AG04449 (cell line): ENCODE measurements at regions not wholly inside any gene's neighbourhood (a gene's known extent, or its start where the extent isn't known, plus 50 kb on each side); places are given as distances from the start of the nearest gene placed in this dataset.
"Not testable (repeated sequence)": the region's sequence is repeated elsewhere in the genome, so short reads cannot be mapped to it uniquely, and the experiment has no call there.

Experiments
- CTCF ChIA-PET: fragments of 350-600 bp; formaldehyde crosslinking; extraction: SDS; loops from one replicate; lab custom pipeline; 2021; ENCODE audit warnings: antibody characterized with exemption; lab: Yijun Ruan, JAX
- POLR2A ChIA-PET: fragments of 400-600, 350-600 bp; formaldehyde crosslinking; extraction: SDS; loops from one replicate; lab custom pipeline; 2020; ENCODE audit warnings: antibody characterized with exemption, inconsistent platforms; lab: Yijun Ruan, JAX
- DNase-seq: peaks from one replicate; pipeline ENCODE4 v3.0.0-alpha.2; 2010; ENCODE audit warnings: low read depth, low spot score
- H3K4me3 ChIP-seq: 2 replicates; pipeline ENCODE4 v1.5.1; 2011; ENCODE audit warnings: low read depth, mild to moderate bottlenecking, control low read depth, low read length
- CTCF ChIP-seq: IDR thresholded peaks from one replicate; pipeline ENCODE4 v1.5.1; 2011; ENCODE audit warnings: mild to moderate bottlenecking, moderate library complexity, low read length, control low read depth, inconsistent platforms; ENCODE audit not compliant: insufficient read depth; ENCODE audit errors: missing control alignments

- CTCF ChIA-PET: no interaction called here
- no peak overlapping the region for H3K4me3 ChIP-seq
- no peak for DNase-seq
- no peak for TF ChIP-seq CTCF
- POLR2A ChIA-PET: no interaction called here
Observed at GRCh38 chr11:106552694-106553203, 465.5 kb downstream of the GUCY1A2 start.

GRCh38 chr11:106553304-106553703, 465.0 kb downstream of the GUCY1A2 start:
- no peak for DNase-seq
- ChIA-PET CTCF (no interaction called here), POLR2A (no interaction called here)
- no peak for TF ChIP-seq CTCF
- H3K4me3 ChIP-seq: no peak overlapping the region

GRCh38 chr11:106555566-106556250, 462.6 kb downstream of the GUCY1A2 start:
- H3K4me3 ChIP-seq, CTCF ChIA-PET, POLR2A ChIA-PET, DNase-seq: not testable (repeated sequence)

GRCh38 chr11:106565326-106565725, 452.9 kb downstream of the GUCY1A2 start:
- POLR2A ChIA-PET: no interaction called here
- no peak overlapping the region for H3K4me3 ChIP-seq
- CTCF ChIA-PET: no interaction called here
- DNase-seq: no peak
- no peak for TF ChIP-seq CTCF

- TF ChIP-seq CTCF: no peak
- CTCF ChIA-PET: interaction anchor here (1.6 kb wide), 1 partner anchor 16 kb away, joined by 6 read pairs; no protein-coding TSS in a partner anchor
- POLR2A ChIA-PET: no interaction called here
- H3K4me3 ChIP-seq: no peak overlapping the region
- DNase-seq: no peak
Observed at GRCh38 chr11:106568632-106569031, 449.6 kb downstream of the GUCY1A2 start.

GRCh38 chr11:106577384-106577783, 440.9 kb downstream of the GUCY1A2 start:
- H3K4me3 ChIP-seq, POLR2A ChIA-PET, DNase-seq: not testable (repeated sequence)
- CTCF ChIA-PET: interaction anchor here (1.4 kb wide), 1 partner anchor 8 kb away, joined by 7 read pairs; no protein-coding TSS in a partner anchor

- H3K4me3 ChIP-seq: no peak overlapping the region
- no peak for TF ChIP-seq CTCF
- ChIA-PET CTCF (interaction anchor here (4.6 kb wide), 1 partner anchor 425 kb away, joined by 32 read pairs; no protein-coding TSS in a partner anchor), POLR2A (no interaction called here)
- DNase-seq: no peak
Observed at GRCh38 chr11:106581399-106581798, 436.9 kb downstream of the GUCY1A2 start.
